Neural cell (in vitro differentiated cells): ENCODE measurements at regions not wholly inside any gene's neighbourhood (a gene's known extent, or its start where the extent isn't known, plus 50 kb on each side); places are given as distances from the start of the nearest gene placed in this dataset.

ENCODE experiments used
- H2AFZ ChIP-seq: fragments of 200-600, 300-800 bp; sonication (generic), shearing (Covaris generic); 2 replicates; pipeline ENCODE4 v1.6.0; 2014; ENCODE audit warnings: low read depth, mild to moderate bottlenecking, antibody characterized with exemption, low read length, moderate library complexity
- H3F3A ChIP-seq: fragments of 200-600 bp; shearing (Covaris generic); 2 replicates; pipeline ENCODE4 v1.6.1; 2016; ENCODE audit warnings: mild to moderate bottlenecking, moderate library complexity, mixed read lengths, antibody characterized with exemption, low read length; ENCODE audit not compliant: insufficient read depth, poor library complexity, severe bottlenecking
- H3K27ac ChIP-seq: fragments of 200-600, 300-800 bp; sonication (generic), shearing (Covaris generic); 2 replicates; pipeline ENCODE4 v1.5.1; 2014; ENCODE audit warnings: mild to moderate bottlenecking, low read length, moderate library complexity
- H3K27me3 ChIP-seq: fragments of 300-800, 200-600 bp; sonication (generic), shearing (Covaris generic); 2 replicates; pipeline ENCODE4 v1.6.0; 2014; ENCODE audit warnings: mild to moderate bottlenecking, low read depth, low read length, moderate library complexity; ENCODE audit not compliant: insufficient read depth
- H3K36me3 ChIP-seq: fragments of 300-800, 200-600 bp; sonication (generic), shearing (Covaris generic); 2 replicates; pipeline ENCODE4 v1.5.1; 2014; ENCODE audit warnings: mild to moderate bottlenecking, antibody characterized with exemption, low read length, moderate library complexity; ENCODE audit not compliant: insufficient read depth
- H3K4me2 ChIP-seq: fragments of 300-800, 200-600 bp; sonication (generic), shearing (Covaris generic); 2 replicates; pipeline ENCODE4 v1.6.0; 2014; ENCODE audit warnings: mild to moderate bottlenecking, low read length
- H3K4me3 ChIP-seq: fragments of 300-800, 200-600 bp; sonication (generic), shearing (Covaris generic); 2 replicates; pipeline ENCODE4 v1.5.1; 2014; ENCODE audit warnings: mild to moderate bottlenecking, low read length, moderate library complexity
- H3K79me2 ChIP-seq: fragments of 200-600 bp; shearing (Covaris generic); replicated peaks from 2 replicates; pipeline ENCODE4 v1.6.0; 2014; ENCODE audit warnings: mild to moderate bottlenecking, low read length, moderate library complexity; ENCODE audit not compliant: insufficient read depth
- H3K9ac ChIP-seq: fragments of 300-800, 200-600 bp; sonication (generic), shearing (Covaris generic); 2 replicates; pipeline ENCODE4 v1.6.1; 2016; ENCODE audit warnings: mild to moderate bottlenecking, low read length, mixed read lengths
- H3K9me2 ChIP-seq: fragments of 200-600 bp; shearing (Covaris generic); 2 replicates; pipeline ENCODE4 v1.6.1; 2016; ENCODE audit warnings: mild to moderate bottlenecking, low read length, mixed read lengths; ENCODE audit not compliant: insufficient read depth
- H3K9me3 ChIP-seq: fragments of 200-600, 300-800 bp; sonication (generic), shearing (Covaris generic); 2 replicates; pipeline ENCODE4 v1.6.1; 2016; ENCODE audit warnings: mild to moderate bottlenecking, mixed run types, low read length, moderate library complexity, mixed read lengths
- H4K20me1 ChIP-seq: fragments of 200-600 bp; shearing (Covaris generic); 2 replicates; pipeline ENCODE4 v1.6.1; 2016; ENCODE audit warnings: mild to moderate bottlenecking, mixed run types; ENCODE audit not compliant: insufficient read depth
- EP300 ChIP-seq: fragments of 450-650 bp; conservative IDR thresholded peaks from 2 replicates; pipeline ENCODE4 v1.6.1; 2014; ENCODE audit warnings: antibody characterized with exemption, mild to moderate bottlenecking, moderate library complexity; ENCODE audit not compliant: poor library complexity, severe bottlenecking
- EZH2 ChIP-seq: fragments of 200-600, 300-800 bp; shearing (Covaris generic), sonication (generic); IDR thresholded peaks from 2 replicates; pipeline ENCODE4 v1.6.1; 2014; ENCODE audit warnings: antibody characterized with exemption, low read length, borderline replicate concordance, mild to moderate bottlenecking; ENCODE audit not compliant: insufficient read depth, poor library complexity, severe bottlenecking
- MXI1 ChIP-seq: fragments of 450-650 bp; conservative IDR thresholded peaks from 2 replicates; pipeline ENCODE4 v1.6.1; 2014; ENCODE audit warnings: antibody characterized with exemption, mild to moderate bottlenecking; ENCODE audit not compliant: poor library complexity, severe bottlenecking
- POLR2AphosphoS5 ChIP-seq: IDR thresholded peaks from 2 replicates; pipeline ENCODE4 v1.6.1; 2012
- RAD21 ChIP-seq: fragments of 450-650 bp; conservative IDR thresholded peaks from 2 replicates; pipeline ENCODE4 v1.6.1; 2014; ENCODE audit warnings: antibody characterized with exemption, mild to moderate bottlenecking, moderate library complexity
- SMC3 ChIP-seq: fragments of 450-650 bp; conservative IDR thresholded peaks from 2 replicates; pipeline ENCODE4 v1.6.1; 2014; ENCODE audit warnings: antibody characterized with exemption, mild to moderate bottlenecking, moderate library complexity; ENCODE audit not compliant: poor library complexity
- TAF1 ChIP-seq: IDR thresholded peaks from 2 replicates; pipeline ENCODE4 v1.6.1; 2012; ENCODE audit warnings: low read depth
- TF ChIP-seq, protein P1 (sequence below): IDR thresholded peaks from 2 replicates; pipeline ENCODE4 v1.6.1; 2012; ENCODE audit warnings: borderline replicate concordance
- TF ChIP-seq, protein P2 (sequence below): fragments of 450-650 bp; IDR thresholded peaks from 2 replicates; pipeline ENCODE4 v1.5.1; 2014; ENCODE audit warnings: antibody characterized with exemption, mild to moderate bottlenecking, moderate library complexity; ENCODE audit not compliant: poor library complexity, severe bottlenecking

DNA sequence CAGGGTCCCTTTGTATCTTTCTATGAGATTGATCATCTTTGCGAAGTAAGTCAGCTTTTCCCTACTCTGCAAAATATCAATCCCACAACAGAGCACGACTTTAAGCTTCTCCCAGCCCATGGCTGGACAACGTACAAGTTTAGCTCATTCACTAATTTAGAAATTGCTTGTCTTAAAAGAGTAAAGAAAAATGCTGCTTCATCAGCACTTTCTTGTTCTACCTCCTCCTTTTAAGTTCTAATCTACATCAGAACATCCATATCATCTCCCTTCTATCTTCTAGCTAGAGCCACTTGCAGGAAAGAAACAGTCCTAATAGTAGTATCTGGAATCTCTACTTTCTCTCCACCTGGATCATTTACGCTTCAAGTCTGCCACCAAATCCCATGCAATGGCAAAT is 441.2 kb upstream of the ESRRG start:
- Histone ChIP-seq H4K20me1 (no peaks in the 10 kb centered on the region), H3K79me2 (no peaks in the 10 kb centered on the region), H3K9me2 (no peaks in the 10 kb centered on the region), H3K9me3 (no peaks in the 10 kb centered on the region), H3K4me3 (no peak overlapping the region), H3K9ac (no peak overlapping the region), H3K27ac (no peak overlapping the region), H2AFZ (no peak overlapping the region), H3F3A (no peaks in the 10 kb centered on the region), H3K36me3 (no peaks in the 10 kb centered on the region), H3K4me2 (no peak overlapping the region), H3K27me3 (no peaks in the 10 kb centered on the region)
- TF ChIP-seq TAF1, result no peak
- no peak for TF ChIP-seq RAD21
- TF ChIP-seq, protein P1, sequence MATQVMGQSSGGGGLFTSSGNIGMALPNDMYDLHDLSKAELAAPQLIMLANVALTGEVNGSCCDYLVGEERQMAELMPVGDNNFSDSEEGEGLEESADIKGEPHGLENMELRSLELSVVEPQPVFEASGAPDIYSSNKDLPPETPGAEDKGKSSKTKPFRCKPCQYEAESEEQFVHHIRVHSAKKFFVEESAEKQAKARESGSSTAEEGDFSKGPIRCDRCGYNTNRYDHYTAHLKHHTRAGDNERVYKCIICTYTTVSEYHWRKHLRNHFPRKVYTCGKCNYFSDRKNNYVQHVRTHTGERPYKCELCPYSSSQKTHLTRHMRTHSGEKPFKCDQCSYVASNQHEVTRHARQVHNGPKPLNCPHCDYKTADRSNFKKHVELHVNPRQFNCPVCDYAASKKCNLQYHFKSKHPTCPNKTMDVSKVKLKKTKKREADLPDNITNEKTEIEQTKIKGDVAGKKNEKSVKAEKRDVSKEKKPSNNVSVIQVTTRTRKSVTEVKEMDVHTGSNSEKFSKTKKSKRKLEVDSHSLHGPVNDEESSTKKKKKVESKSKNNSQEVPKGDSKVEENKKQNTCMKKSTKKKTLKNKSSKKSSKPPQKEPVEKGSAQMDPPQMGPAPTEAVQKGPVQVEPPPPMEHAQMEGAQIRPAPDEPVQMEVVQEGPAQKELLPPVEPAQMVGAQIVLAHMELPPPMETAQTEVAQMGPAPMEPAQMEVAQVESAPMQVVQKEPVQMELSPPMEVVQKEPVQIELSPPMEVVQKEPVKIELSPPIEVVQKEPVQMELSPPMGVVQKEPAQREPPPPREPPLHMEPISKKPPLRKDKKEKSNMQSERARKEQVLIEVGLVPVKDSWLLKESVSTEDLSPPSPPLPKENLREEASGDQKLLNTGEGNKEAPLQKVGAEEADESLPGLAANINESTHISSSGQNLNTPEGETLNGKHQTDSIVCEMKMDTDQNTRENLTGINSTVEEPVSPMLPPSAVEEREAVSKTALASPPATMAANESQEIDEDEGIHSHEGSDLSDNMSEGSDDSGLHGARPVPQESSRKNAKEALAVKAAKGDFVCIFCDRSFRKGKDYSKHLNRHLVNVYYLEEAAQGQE, result no peak
- TF ChIP-seq POLR2AphosphoS5, result no peak

DNA sequence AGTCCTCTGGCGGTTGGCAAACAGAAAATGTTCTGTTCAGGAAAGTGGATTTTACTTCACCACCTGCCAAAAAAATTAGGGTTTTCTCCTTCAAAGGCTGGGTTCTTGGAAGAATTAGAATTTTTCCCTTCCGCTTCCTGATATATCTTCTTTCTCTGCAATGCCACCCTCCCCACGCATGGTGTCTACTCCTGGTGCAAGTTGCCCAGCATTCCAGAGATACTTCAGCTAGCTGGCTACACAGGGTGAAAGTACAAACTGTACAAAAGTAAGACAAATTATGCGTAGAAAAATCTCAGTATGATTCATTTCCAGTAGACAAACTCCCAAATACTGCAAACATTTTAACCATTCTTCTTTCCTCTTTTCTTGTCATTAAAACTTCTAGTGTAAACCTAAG is 430.1 kb upstream of the ESRRG start:
- TF ChIP-seq SMC3 (no peak), POLR2AphosphoS5 (no peak), TAF1 (no peak), EZH2 (no peak), RAD21 (no peak), MXI1 (no peak), EP300 (no peak)
- TF ChIP-seq, protein P2, sequence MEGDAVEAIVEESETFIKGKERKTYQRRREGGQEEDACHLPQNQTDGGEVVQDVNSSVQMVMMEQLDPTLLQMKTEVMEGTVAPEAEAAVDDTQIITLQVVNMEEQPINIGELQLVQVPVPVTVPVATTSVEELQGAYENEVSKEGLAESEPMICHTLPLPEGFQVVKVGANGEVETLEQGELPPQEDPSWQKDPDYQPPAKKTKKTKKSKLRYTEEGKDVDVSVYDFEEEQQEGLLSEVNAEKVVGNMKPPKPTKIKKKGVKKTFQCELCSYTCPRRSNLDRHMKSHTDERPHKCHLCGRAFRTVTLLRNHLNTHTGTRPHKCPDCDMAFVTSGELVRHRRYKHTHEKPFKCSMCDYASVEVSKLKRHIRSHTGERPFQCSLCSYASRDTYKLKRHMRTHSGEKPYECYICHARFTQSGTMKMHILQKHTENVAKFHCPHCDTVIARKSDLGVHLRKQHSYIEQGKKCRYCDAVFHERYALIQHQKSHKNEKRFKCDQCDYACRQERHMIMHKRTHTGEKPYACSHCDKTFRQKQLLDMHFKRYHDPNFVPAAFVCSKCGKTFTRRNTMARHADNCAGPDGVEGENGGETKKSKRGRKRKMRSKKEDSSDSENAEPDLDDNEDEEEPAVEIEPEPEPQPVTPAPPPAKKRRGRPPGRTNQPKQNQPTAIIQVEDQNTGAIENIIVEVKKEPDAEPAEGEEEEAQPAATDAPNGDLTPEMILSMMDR, result no peak
- TF ChIP-seq, protein P1, result no peak
- no peaks in the 10 kb centered on the region for H3K9me2 ChIP-seq
- no peaks in the 10 kb centered on the region for H3K36me3 ChIP-seq
- no peak overlapping the region for H3K4me2 ChIP-seq
- no peaks in the 10 kb centered on the region for H3K9me3 ChIP-seq
- H3F3A ChIP-seq, result no peaks in the 10 kb centered on the region
- H2AFZ ChIP-seq, result no peak overlapping the region
- H4K20me1 ChIP-seq, result no peaks in the 10 kb centered on the region
- no peak overlapping the region for H3K4me3 ChIP-seq
- H3K9ac ChIP-seq, result no peak overlapping the region
- H3K79me2 ChIP-seq, result no peaks in the 10 kb centered on the region
- no peaks in the 10 kb centered on the region for H3K27me3 ChIP-seq
- no peak overlapping the region for H3K27ac ChIP-seq
